ENCODE measurements at regions not wholly inside any gene's neighbourhood (a gene's known extent, or its start where the extent isn't known, plus 50 kb on each side); places are given as distances from the start of the nearest gene placed in this dataset.

DNA sequence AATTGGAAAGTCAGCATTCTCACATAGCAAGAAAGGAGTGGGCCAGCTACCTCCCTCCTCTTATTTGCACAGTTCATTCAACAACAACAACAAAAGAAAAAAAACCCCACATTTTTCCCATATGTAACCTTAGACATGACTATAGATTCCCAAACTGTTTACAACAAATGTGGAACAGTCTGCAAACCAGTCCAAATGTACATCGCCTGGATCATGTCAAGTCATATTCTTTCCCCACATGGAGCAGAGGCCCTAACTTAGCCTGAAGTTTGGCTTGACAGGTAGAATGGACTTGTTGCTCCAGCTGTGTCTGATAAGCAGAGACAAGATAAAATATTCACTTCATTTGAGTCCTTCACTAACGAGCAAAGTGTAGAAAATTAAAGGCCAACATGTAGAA is 81.7 kb upstream of the COL24A1 start:
- no peak for TF ChIP-seq FOXA1 (IDR thresholded peaks at IDR 0.05)
- no peak for TF ChIP-seq SUZ12 (IDR thresholded peaks at IDR 0.05)
- TF ChIP-seq FOXM1 (IDR thresholded peaks at IDR 0.05; ENCODE audit: borderline replicate concordance), result no peak
- TF ChIP-seq TARDBP (IDR thresholded peaks at IDR 0.05), result no peak
- TF ChIP-seq BHLHE40 (IDR thresholded peaks at IDR 0.05; ENCODE audit: borderline replicate concordance), result no peak
- TF ChIP-seq, protein P1, sequence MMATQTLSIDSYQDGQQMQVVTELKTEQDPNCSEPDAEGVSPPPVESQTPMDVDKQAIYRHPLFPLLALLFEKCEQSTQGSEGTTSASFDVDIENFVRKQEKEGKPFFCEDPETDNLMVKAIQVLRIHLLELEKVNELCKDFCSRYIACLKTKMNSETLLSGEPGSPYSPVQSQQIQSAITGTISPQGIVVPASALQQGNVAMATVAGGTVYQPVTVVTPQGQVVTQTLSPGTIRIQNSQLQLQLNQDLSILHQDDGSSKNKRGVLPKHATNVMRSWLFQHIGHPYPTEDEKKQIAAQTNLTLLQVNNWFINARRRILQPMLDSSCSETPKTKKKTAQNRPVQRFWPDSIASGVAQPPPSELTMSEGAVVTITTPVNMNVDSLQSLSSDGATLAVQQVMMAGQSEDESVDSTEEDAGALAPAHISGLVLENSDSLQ (IDR thresholded peaks at IDR 0.05), result no peak
- no peak for TF ChIP-seq FOXK2 (IDR thresholded peaks at IDR 0.05)
- no peak for TF ChIP-seq SP1 (IDR thresholded peaks at IDR 0.05)
- no peak for TF ChIP-seq ELF4 (IDR thresholded peaks at IDR 0.05)
- TF ChIP-seq L3MBTL2 (conservative IDR thresholded peaks at IDR 0.05), result no peak
- no peak for TF ChIP-seq HDGF (IDR thresholded peaks at IDR 0.05; ENCODE audit: borderline replicate concordance)
- TF ChIP-seq ZNF384 (IDR thresholded peaks at IDR 0.05), result no peak

Measured in HEK293T (cell line).